ENCODE measurements at regions not wholly inside any gene's neighbourhood (a gene's known extent, or its start where the extent isn't known, plus 50 kb on each side); places are given as distances from the start of the nearest gene placed in this dataset.
"Not testable (repeated sequence)": the region's sequence is repeated elsewhere in the genome, so short reads cannot be mapped to it uniquely, and the experiment has no call there.

GRCh38 chr1:30535595-30536325, 187.6 kb downstream of the MATN1 start:
- DNase-seq (ENCODE audit: low spot score in 2 of 2) (no peak), FAIRE-seq (no peak)

- DNase-seq (ENCODE audit: low spot score in 2 of 2) (no peak), FAIRE-seq (no peak)
Measured at GRCh38 chr1:30534551-30534940, 188.8 kb downstream of the MATN1 start.

GRCh38 chr1:30533796-30534550, 189.4 kb downstream of the MATN1 start:
- DNase-seq (ENCODE audit: low spot score in 2 of 2): no peak
- FAIRE-seq: no peak

GRCh38 chr1:30533141-30533540, 190.2 kb downstream of the MATN1 start:
- DNase-seq (ENCODE audit: low spot score in 2 of 2): no peak
- no peak for FAIRE-seq

GRCh38 chr1:30532621-30533020, 190.8 kb downstream of the MATN1 start:
- DNase-seq (ENCODE audit: low spot score in 2 of 2) (no peak), FAIRE-seq (no peak)

- no peak for DNase-seq (ENCODE audit: low spot score in 2 of 2)
- FAIRE-seq: no peak
Measured at GRCh38 chr1:30527511-30528140, 195.8 kb downstream of the MATN1 start.

GRCh38 chr1:30526652-30527345, 196.6 kb downstream of the MATN1 start:
- no peak for DNase-seq (ENCODE audit: low spot score in 2 of 2)
- FAIRE-seq: no peak

GRCh38 chr1:30525971-30526651, 197.3 kb downstream of the MATN1 start:
- DNase-seq (ENCODE audit: low spot score in 2 of 2): no peak
- FAIRE-seq: no peak

GRCh38 chr1:30525631-30525970, 197.8 kb downstream of the MATN1 start:
- DNase-seq (ENCODE audit: low spot score in 2 of 2) (no peak), FAIRE-seq (no peak)

- DNase-seq (ENCODE audit: low spot score in 2 of 2) (no peak), FAIRE-seq (no peak)
Measured at GRCh38 chr1:30524840-30525617, 198.4 kb downstream of the MATN1 start.

- FAIRE-seq; DNase-seq (ENCODE audit: low spot score in 2 of 2): not testable (repeated sequence)
Measured at GRCh38 chr1:30524025-30524555, 199.3 kb downstream of the MATN1 start.

- no peak for FAIRE-seq
- no peak for DNase-seq (ENCODE audit: low spot score in 2 of 2)
Measured at GRCh38 chr1:30523055-30524020, 200.0 kb downstream of the MATN1 start.

- FAIRE-seq: no peak
Measured at GRCh38 chr1:30522031-30523004, 201.1 kb downstream of the MATN1 start.

GRCh38 chr1:30521261-30521865, 202.0 kb downstream of the MATN1 start:
- DNase-seq (ENCODE audit: low spot score in 2 of 2) (no peak), FAIRE-seq (no peak)

More at GRCh38 chr1:30522031-30523004, 201.1 kb downstream of the MATN1 start:
- no peak for DNase-seq (ENCODE audit: low spot score in 2 of 2)

- FAIRE-seq (no peak), DNase-seq (ENCODE audit: low spot score in 2 of 2) (no peak)
Measured at GRCh38 chr1:30520476-30520875, 202.9 kb downstream of the MATN1 start.

- DNase-seq (ENCODE audit: low spot score in 2 of 2) (no peak), FAIRE-seq (no peak)
Measured at GRCh38 chr1:30519201-30519763, 204.1 kb downstream of the MATN1 start.

Measured in frontal cortex (tissue), 3 donors.